B cell (primary cell): ENCODE measurements at regions not wholly inside any gene's neighbourhood (a gene's known extent, or its start where the extent isn't known, plus 50 kb on each side); places are given as distances from the start of the nearest gene placed in this dataset.

ENCODE experiments used
- CTCF ChIP-seq: fragments of 200-600 bp; IDR thresholded peaks from one replicate; pipeline ENCODE4 v1.8.0; 2022; ENCODE audit warnings: antibody characterized with exemption, mild to moderate bottlenecking
- EZH2 ChIP-seq: IDR thresholded peaks from 2 replicates; pipeline ENCODE4 v1.6.1; 2012; ENCODE audit warnings: borderline replicate concordance, low read depth, mild to moderate bottlenecking, moderate library complexity, low read length; ENCODE audit not compliant: insufficient read depth, poor library complexity, severe bottlenecking

- TF ChIP-seq CTCF (no peak), EZH2 (no peak)
Measured at GRCh38 chr2:221750316-221750715, 178.2 kb upstream of the EPHA4 start.
